Spleen (tissue), 11 donors: ENCODE measurements at regions not wholly inside any gene's neighbourhood (a gene's known extent, or its start where the extent isn't known, plus 50 kb on each side); places are given as distances from the start of the nearest gene placed in this dataset.

Experiments used
- DNase-seq: peaks from one replicate; pipeline ENCODE4 v3.0.0-alpha.2; 2020
- H3K27ac ChIP-seq, 8 donors: fragments of 200-600 bp; sonication (generic) in 7 of 8; 1 replicate in 4 of 8; 2 replicates in 4 of 8; pipeline versions ENCODE4 v1.5.0 to v1.8.0; 2016 to 2021; ENCODE audit warnings: inconsistent platforms in 4 of 8, mild to moderate bottlenecking in 4 of 8, moderate library complexity in 1 of 8
- H3K27me3 ChIP-seq, 7 donors: fragments of 200-600 bp; sonication (generic) in 6 of 7; replicated peaks in 1 of 7; 1 replicate in 4 of 7; 2 replicates in 3 of 7; pipeline versions ENCODE4 v1.5.0 to v1.8.0; 2016 to 2021; ENCODE audit warnings: inconsistent platforms in 3 of 7, mild to moderate bottlenecking in 1 of 7
- H3K36me3 ChIP-seq, 6 donors: fragments of 200-600 bp; sonication (generic) in 5 of 6; 1 replicate in 4 of 6; 2 replicates in 2 of 6; pipeline versions ENCODE4 v1.5.0 to v1.8.0; 2016 to 2021; ENCODE audit warnings: inconsistent platforms in 2 of 6
- H3K4me1 ChIP-seq, 6 donors: fragments of 200-600 bp; sonication (generic) in 5 of 6; 1 replicate in 3 of 6; 2 replicates in 3 of 6; pipeline versions ENCODE4 v1.5.0 to v1.8.0; 2016 to 2021; ENCODE audit warnings: inconsistent platforms in 3 of 6
- H3K4me3 ChIP-seq, 8 donors: fragments of 200-600 bp; sonication (generic) in 7 of 8; 1 replicate in 4 of 8; 2 replicates in 4 of 8; pipeline versions ENCODE4 v1.5.0 to v1.8.0; 2016 to 2021; ENCODE audit warnings: inconsistent platforms in 4 of 8, mild to moderate bottlenecking in 4 of 8, moderate library complexity in 2 of 8
- H3K9me3 ChIP-seq, 8 donors: fragments of 200-600 bp; sonication (generic) in 7 of 8; 1 replicate in 4 of 8; 2 replicates in 4 of 8; pipeline versions ENCODE4 v1.5.0 to v1.8.0; 2016 to 2021; ENCODE audit warnings: inconsistent platforms in 4 of 8
- CTCF ChIP-seq, 11 experiments: fragments of 200-600 bp in 7 of 11; fragments of 450-650 bp in 4 of 11; sonication (generic) in 4 of 11; IDR thresholded peaks in 8 of 11; conservative IDR thresholded peaks in 3 of 11; 1 replicate in 7 of 11; 2 replicates in 4 of 11; pipeline versions ENCODE4 v1.4.0 to v1.8.0; 2016 to 2021; ENCODE audit warnings: antibody characterized with exemption in 11 of 11, inconsistent platforms in 4 of 11, mild to moderate bottlenecking in 1 of 11
- POLR2A ChIP-seq, 3 donors: fragments of 450-650 bp; IDR thresholded peaks; one replicate each; pipeline ENCODE4 v1.5.1; 2017; ENCODE audit warnings: antibody characterized with exemption in 3 of 3, mild to moderate bottlenecking in 1 of 3
- POLR2AphosphoS5 ChIP-seq, 3 donors: sonication (generic); formaldehyde crosslinking; IDR thresholded peaks; one replicate each; pipeline ENCODE4 v1.5.1; 2017; ENCODE audit warnings: antibody characterized with exemption in 3 of 3
- WGBS, 5 donors: extraction: QIAGEN DNeasy Blood & Tissue Kit in 3 of 5; methylation state at CpG; one replicate each; pipeline versions ENCODE4 v1.1.5 to v1.1.7; 2013 to 2018; 5-methylcytosine and 5-hydroxymethylcytosine counted together
- intact Hi-C: fragments of 100-400 bp; cut with DNase I; formaldehyde crosslinking; loops from one replicate; pipeline ENCODE4 v1.15.0; 2023; ENCODE audit warnings: low total_unique reads
- donor health status: healthy with polysubstance abuse.
- donor health status: DM: no; HTN: no; CAD: no; lungs with moderate emphysema.
- donor health status: DM: no; HTN: no; CAD: no.
- donor health status: Bipolar disorder and iron deficiency.
- donor health status: healthy.
- donor health status: DM: no; HTN: no; CAD: no.
- donor health status: DM: yes; HTN: yes; CAD: no.

GRCh38 chr7:120021085-120021484, 251.9 kb upstream of the KCND2 start:
- no peaks in the 10 kb centered on the region for H3K27me3 ChIP-seq
- TF ChIP-seq POLR2AphosphoS5 (IDR thresholded peaks at IDR 0.05) (no peak), POLR2A (IDR thresholded peaks at IDR 0.05) (no peak), CTCF (IDR thresholded peaks at IDR 0.05 in 8 of 11, conservative IDR thresholded peaks at IDR 0.05 in 3 of 11) (no peak)
- H3K9me3 ChIP-seq: no peaks in the 10 kb centered on the region
- H3K27ac ChIP-seq: no peak overlapping the region
- no peak overlapping the region for H3K4me3 ChIP-seq
- WGBS, 5 donors: 52 to 79% (median 65%) methylated on average over 1 of the region's 1 CpG
- no peaks in the 10 kb centered on the region for H3K36me3 ChIP-seq
- intact Hi-C loops: no loop called here
- DNase-seq: no peak
- H3K4me1 ChIP-seq: no peaks in the 10 kb centered on the region

- Histone ChIP-seq H3K4me1 (no peaks in the 10 kb centered on the region), H3K27me3 (no peaks in the 10 kb centered on the region), H3K4me3 (no peak overlapping the region), H3K9me3 (no peaks in the 10 kb centered on the region), H3K27ac (no peak overlapping the region), H3K36me3 (no peaks in the 10 kb centered on the region)
- TF ChIP-seq POLR2A (IDR thresholded peaks at IDR 0.05) (no peak), CTCF (IDR thresholded peaks at IDR 0.05 in 8 of 11, conservative IDR thresholded peaks at IDR 0.05 in 3 of 11) (no peak), POLR2AphosphoS5 (IDR thresholded peaks at IDR 0.05) (no peak)
- WGBS, 5 donors: 70 to 79% (median 76%) methylated on average over 4 of the region's 4 CpGs
- intact Hi-C loops: no loop called here
- DNase-seq: no peak
These were observed 249.3 kb upstream of the KCND2 start for GRCh38 chr7:120023494-120024167.

- intact Hi-C loops: no loop called here
- H3K9me3 ChIP-seq: no peaks in the 10 kb centered on the region
- H3K4me1 ChIP-seq: no peaks in the 10 kb centered on the region
- DNase-seq: no peak
- H3K4me3 ChIP-seq: no peak overlapping the region
- TF ChIP-seq POLR2AphosphoS5 (IDR thresholded peaks at IDR 0.05): no peak
- TF ChIP-seq POLR2A (IDR thresholded peaks at IDR 0.05): no peak
- no peaks in the 10 kb centered on the region for H3K27me3 ChIP-seq
- no peaks in the 10 kb centered on the region for H3K36me3 ChIP-seq
- H3K27ac ChIP-seq: no peak overlapping the region
- WGBS, 5 donors: 83 to 89% (median 85%) methylated on average over 4 of the region's 4 CpGs
These were observed 244.3 kb upstream of the KCND2 start for GRCh38 chr7:120028636-120029035.

GRCh38 chr7:120030876-120031275, 242.1 kb upstream of the KCND2 start:
- intact Hi-C loops: no loop called here
- Histone ChIP-seq H3K27ac (no peak overlapping the region), H3K27me3 (no peaks in the 10 kb centered on the region), H3K4me3 (no peak overlapping the region), H3K9me3 (no peaks in the 10 kb centered on the region), H3K36me3 (no peaks in the 10 kb centered on the region), H3K4me1 (no peaks in the 10 kb centered on the region)
- TF ChIP-seq POLR2A (IDR thresholded peaks at IDR 0.05) (no peak), POLR2AphosphoS5 (IDR thresholded peaks at IDR 0.05) (no peak), CTCF (IDR thresholded peaks at IDR 0.05 in 8 of 11, conservative IDR thresholded peaks at IDR 0.05 in 3 of 11) (no peak)
- DNase-seq: no peak
- 76 to 98% (median 78%) methylated on average over 1 of the region's 1 CpG for WGBS, 5 donors
